Left lung (tissue), 4 donors: ENCODE measurements at regions not wholly inside any gene's neighbourhood (a gene's known extent, or its start where the extent isn't known, plus 50 kb on each side); places are given as distances from the start of the nearest gene placed in this dataset.

Experiments
- ATAC-seq: fragments of 200-7000 bp; cut with Tn5 transposase; one replicate; pipeline ENCODE4 v1.9.1; 2020; ENCODE audit warnings: moderate library complexity
- DNase-seq, 4 donors: peaks; one replicate each; pipeline ENCODE4 v3.0.0-alpha.2; 2013 to 2020
- H3K27ac ChIP-seq, 2 donors: fragments of 200-600 bp; sonication (generic) in 1 of 2; one replicate each; pipeline versions ENCODE4 v1.5.0 to v1.8.0; 2020 to 2021
- H3K27me3 ChIP-seq, 2 donors: fragments of 200-600 bp; sonication (generic) in 1 of 2; one replicate each; pipeline versions ENCODE4 v1.5.0 to v1.8.0; 2020 to 2021
- H3K36me3 ChIP-seq, 2 donors: fragments of 200-600 bp; sonication (generic) in 1 of 2; one replicate each; pipeline versions ENCODE4 v1.5.0 to v1.8.0; 2020 to 2021
- H3K4me1 ChIP-seq, 2 donors: fragments of 200-600 bp; one replicate each; pipeline ENCODE4 v1.8.0; 2021
- H3K4me3 ChIP-seq, 2 donors: fragments of 200-600 bp; sonication (generic) in 1 of 2; one replicate each; pipeline versions ENCODE4 v1.5.0 to v1.8.0; 2020 to 2021; ENCODE audit warnings: mild to moderate bottlenecking in 1 of 2
- H3K9me3 ChIP-seq, 2 donors: fragments of 200-600 bp; sonication (generic) in 1 of 2; one replicate each; pipeline versions ENCODE4 v1.5.0 to v1.8.0; 2020 to 2021
- intact Hi-C, 2 donors: fragments of 100-400 bp; cut with DNase I; formaldehyde crosslinking; loops; one replicate each; pipeline versions ENCODE4 v1.11.2 to v1.14.2; 2022
- TF ChIP-seq, protein P1 (sequence below), 2 donors: fragments of 200-600 bp; sonication (generic) in 1 of 2; IDR thresholded peaks; one replicate each; pipeline versions ENCODE4 v1.5.0 to v1.8.0; 2021; ENCODE audit warnings: antibody characterized with exemption in 2 of 2
- donor health status: DM: no; HTN: yes; CAD: no.
- donor health status: DM: no; HTN: no; CAD: no.

- DNase-seq (no peak), ATAC-seq (no peak)
- TF ChIP-seq, protein P1, sequence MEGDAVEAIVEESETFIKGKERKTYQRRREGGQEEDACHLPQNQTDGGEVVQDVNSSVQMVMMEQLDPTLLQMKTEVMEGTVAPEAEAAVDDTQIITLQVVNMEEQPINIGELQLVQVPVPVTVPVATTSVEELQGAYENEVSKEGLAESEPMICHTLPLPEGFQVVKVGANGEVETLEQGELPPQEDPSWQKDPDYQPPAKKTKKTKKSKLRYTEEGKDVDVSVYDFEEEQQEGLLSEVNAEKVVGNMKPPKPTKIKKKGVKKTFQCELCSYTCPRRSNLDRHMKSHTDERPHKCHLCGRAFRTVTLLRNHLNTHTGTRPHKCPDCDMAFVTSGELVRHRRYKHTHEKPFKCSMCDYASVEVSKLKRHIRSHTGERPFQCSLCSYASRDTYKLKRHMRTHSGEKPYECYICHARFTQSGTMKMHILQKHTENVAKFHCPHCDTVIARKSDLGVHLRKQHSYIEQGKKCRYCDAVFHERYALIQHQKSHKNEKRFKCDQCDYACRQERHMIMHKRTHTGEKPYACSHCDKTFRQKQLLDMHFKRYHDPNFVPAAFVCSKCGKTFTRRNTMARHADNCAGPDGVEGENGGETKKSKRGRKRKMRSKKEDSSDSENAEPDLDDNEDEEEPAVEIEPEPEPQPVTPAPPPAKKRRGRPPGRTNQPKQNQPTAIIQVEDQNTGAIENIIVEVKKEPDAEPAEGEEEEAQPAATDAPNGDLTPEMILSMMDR (IDR thresholded peaks at IDR 0.05) = no peak
- intact Hi-C loops = no loop called here
- Histone ChIP-seq H3K27me3 (peaks cover 0 to 15% of the 10 kb centered on the region in 2 donors), H3K4me3 (no peak overlapping the region), H3K27ac (no peak overlapping the region), H3K4me1 (peaks cover 0 to 5% of the 10 kb centered on the region in 2 donors), H3K9me3 (peaks cover 0 to 14% of the 10 kb centered on the region in 2 donors), H3K36me3 (no peaks in the 10 kb centered on the region)
Measured at GRCh38 chr10:131642966-131643365, 257.8 kb upstream of the PPP2R2D start.

DNA sequence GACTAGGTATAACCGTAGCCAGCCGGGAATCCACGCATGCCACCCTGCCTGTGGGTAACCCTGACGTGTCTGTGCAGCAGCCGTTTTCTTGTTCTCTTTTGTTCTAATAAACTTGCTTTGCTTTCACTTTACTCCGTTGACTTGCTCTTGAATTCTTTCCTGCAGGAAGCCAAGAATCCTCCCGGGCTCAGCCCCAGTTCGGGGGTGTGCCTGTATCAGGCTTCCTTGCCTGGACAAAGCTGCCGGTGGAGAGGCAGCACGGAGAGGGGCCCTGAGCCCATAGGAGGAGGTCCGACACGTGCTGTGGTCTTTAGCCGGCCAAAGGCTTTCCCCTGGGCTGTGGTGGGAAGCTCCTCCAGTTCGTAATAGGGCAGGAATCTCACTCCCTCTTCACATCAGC, 256.5 kb upstream of the PPP2R2D start:
- H3K4me3 ChIP-seq = no peak overlapping the region
- H3K36me3 ChIP-seq = no peaks in the 10 kb centered on the region
- TF ChIP-seq, protein P1 (IDR thresholded peaks at IDR 0.05) = no peak
- intact Hi-C loops = no loop called here
- peaks cover 0 to 5% of the 10 kb centered on the region in 2 donors for H3K4me1 ChIP-seq
- no peak for ATAC-seq
- no peak overlapping the region for H3K27ac ChIP-seq
- H3K27me3 ChIP-seq = peaks cover 0 to 15% of the 10 kb centered on the region in 2 donors
- DNase-seq = no peak
- H3K9me3 ChIP-seq = peaks cover 0 to 8% of the 10 kb centered on the region in 2 donors

- no peak overlapping the region for H3K4me3 ChIP-seq
- peaks cover 0 to 20% of the 10 kb centered on the region in 2 donors for H3K27me3 ChIP-seq
- DNase-seq = no peak
- H3K27ac ChIP-seq = no peak overlapping the region
- no peak for ATAC-seq
- intact Hi-C loops = no loop called here
- no peaks in the 10 kb centered on the region for H3K36me3 ChIP-seq
- H3K9me3 ChIP-seq = peaks cover 0 to under 1% of the 10 kb centered on the region in 2 donors
- TF ChIP-seq, protein P1 (IDR thresholded peaks at IDR 0.05) = no peak
- H3K4me1 ChIP-seq = peaks cover 0 to 5% of the 10 kb centered on the region in 2 donors
Measured at GRCh38 chr10:131644864-131645658, 255.7 kb upstream of the PPP2R2D start.

DNA sequence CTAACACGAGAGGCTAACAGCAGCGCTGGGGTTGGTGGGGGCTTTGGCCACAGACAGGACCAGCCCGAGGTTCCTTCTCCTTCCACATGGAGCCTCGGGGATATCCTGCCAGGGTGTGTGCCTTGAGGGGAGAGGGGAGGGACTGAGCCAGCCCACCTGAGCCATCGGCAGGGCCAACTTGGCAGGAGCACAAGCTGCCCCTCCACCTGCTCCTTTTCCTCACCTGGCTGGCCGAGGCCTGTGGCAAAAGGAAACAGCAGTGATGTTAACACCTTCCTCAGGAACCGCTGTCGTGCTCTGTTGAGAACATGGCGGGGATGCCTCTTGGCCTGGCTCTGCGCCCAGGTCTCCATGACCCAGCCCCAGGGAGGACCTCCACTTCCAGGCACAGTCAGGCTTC, 255.1 kb upstream of the PPP2R2D start:
- H3K36me3 ChIP-seq = no peaks in the 10 kb centered on the region
- no peaks in the 10 kb centered on the region for H3K9me3 ChIP-seq
- H3K27ac ChIP-seq = no peak overlapping the region
- H3K27me3 ChIP-seq = peaks cover 0 to 25% of the 10 kb centered on the region in 2 donors
- no peak overlapping the region for H3K4me3 ChIP-seq
- intact Hi-C loops = no loop called here
- ATAC-seq (no peak), DNase-seq (peak in 1 of 4 donors; percentile 65)
- TF ChIP-seq, protein P1 (IDR thresholded peaks at IDR 0.05) = no peak
- H3K4me1 ChIP-seq = peaks cover 0 to 5% of the 10 kb centered on the region in 2 donors
